Osteocyte (in vitro differentiated cells): ENCODE measurements at regions not wholly inside any gene's neighbourhood (a gene's known extent, or its start where the extent isn't known, plus 50 kb on each side); places are given as distances from the start of the nearest gene placed in this dataset.
"Not testable (repeated sequence)": the region's sequence is repeated elsewhere in the genome, so short reads cannot be mapped to it uniquely, and the experiment has no call there.

Experiments used
- DNase-seq: peaks from one replicate; pipeline ENCODE4 v3.0.0; 2021; ENCODE audit warnings: mixed read lengths; ENCODE audit not compliant: unreplicated experiment; ENCODE audit errors: extremely low spot score
- H3K27ac Mint-ChIP-seq: one replicate; pipeline ENCODE4 v1.8.0; 2021; ENCODE audit warnings: mild to moderate bottlenecking, mixed read lengths; ENCODE audit not compliant: unreplicated experiment
- H3K27me3 Mint-ChIP-seq: one replicate; pipeline ENCODE4 v1.8.0; 2021; ENCODE audit warnings: mixed read lengths; ENCODE audit not compliant: unreplicated experiment
- H3K36me3 Mint-ChIP-seq: one replicate; pipeline ENCODE4 v1.8.0; 2021; ENCODE audit warnings: mixed read lengths; ENCODE audit not compliant: unreplicated experiment
- H3K4me1 Mint-ChIP-seq: one replicate; pipeline ENCODE4 v1.8.0; 2021; ENCODE audit warnings: mixed read lengths; ENCODE audit not compliant: unreplicated experiment
- H3K4me3 Mint-ChIP-seq: one replicate; pipeline ENCODE4 v1.8.0; 2021; ENCODE audit warnings: mild to moderate bottlenecking, moderate library complexity, mixed read lengths; ENCODE audit not compliant: unreplicated experiment
- H3K9me3 Mint-ChIP-seq: one replicate; pipeline ENCODE4 v1.8.0; 2021; ENCODE audit warnings: mixed read lengths; ENCODE audit not compliant: unreplicated experiment
- CTCF ChIP-seq: fragments of 200-600 bp; sonication (generic); IDR thresholded peaks from 2 replicates; pipeline ENCODE4 v1.5.0; 2021; ENCODE audit warnings: antibody characterized with exemption, mild to moderate bottlenecking, moderate library complexity

GRCh38 chr21:5114468-5114867 lies 5406.9 kb upstream of the TPTE start:
- H3K4me3 Mint-ChIP-seq, H3K36me3 Mint-ChIP-seq, H3K9me3 Mint-ChIP-seq, H3K27me3 Mint-ChIP-seq, H3K27ac Mint-ChIP-seq, DNase-seq, H3K4me1 Mint-ChIP-seq: not testable (repeated sequence)
- TF ChIP-seq CTCF, result peak; percentile 27

DNA sequence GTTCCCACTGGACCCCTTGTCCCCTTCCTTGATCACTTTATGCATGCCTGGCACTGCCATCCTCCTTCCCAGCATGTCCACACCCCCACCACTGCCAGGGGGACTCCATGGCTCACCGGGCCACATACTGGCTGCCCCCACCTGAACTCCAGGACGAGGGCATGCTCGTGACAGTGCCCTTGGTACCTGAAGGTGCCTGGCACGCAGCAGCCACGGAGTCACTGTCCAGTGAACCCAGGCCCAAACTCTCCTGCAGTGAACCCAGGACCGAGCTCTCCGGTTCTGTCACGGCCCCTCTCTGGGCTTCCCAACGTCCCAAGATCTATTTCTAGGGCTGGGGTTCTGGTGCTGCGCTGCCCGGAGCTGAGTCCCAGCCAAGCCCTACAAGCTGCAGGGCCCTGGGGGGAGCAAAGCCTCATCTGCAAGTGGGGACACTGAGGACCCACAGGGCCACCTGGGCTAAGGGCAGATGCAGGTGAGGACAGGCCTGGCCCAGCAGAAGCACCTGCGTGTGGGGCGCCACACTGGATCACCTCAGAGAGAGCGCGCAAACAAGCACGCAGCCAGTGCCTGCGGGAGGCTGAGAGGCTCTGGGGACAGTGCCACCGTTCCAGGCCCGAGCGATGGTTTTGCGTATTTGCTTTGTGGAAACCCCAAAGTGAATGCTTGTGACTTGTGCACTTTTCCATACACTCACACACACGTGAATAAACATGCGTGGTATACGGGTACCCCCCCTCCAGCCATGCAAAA lies 5406.3 kb upstream of the TPTE start:
- H3K9me3 Mint-ChIP-seq, H3K27me3 Mint-ChIP-seq, H3K27ac Mint-ChIP-seq, DNase-seq, H3K36me3 Mint-ChIP-seq, H3K4me3 Mint-ChIP-seq, H3K4me1 Mint-ChIP-seq: not testable (repeated sequence)

- H3K27me3 Mint-ChIP-seq, H3K9me3 Mint-ChIP-seq, H3K36me3 Mint-ChIP-seq, H3K4me3 Mint-ChIP-seq, DNase-seq, H3K27ac Mint-ChIP-seq, H3K4me1 Mint-ChIP-seq: not testable (repeated sequence)
Observed at GRCh38 chr21:5115646-5116343, 5405.6 kb upstream of the TPTE start.

- not testable (repeated sequence) for H3K9me3 Mint-ChIP-seq, H3K27ac Mint-ChIP-seq, H3K4me1 Mint-ChIP-seq, H3K4me3 Mint-ChIP-seq, H3K36me3 Mint-ChIP-seq, H3K27me3 Mint-ChIP-seq, DNase-seq
Observed at GRCh38 chr21:5116344-5117123, 5404.8 kb upstream of the TPTE start.

DNA sequence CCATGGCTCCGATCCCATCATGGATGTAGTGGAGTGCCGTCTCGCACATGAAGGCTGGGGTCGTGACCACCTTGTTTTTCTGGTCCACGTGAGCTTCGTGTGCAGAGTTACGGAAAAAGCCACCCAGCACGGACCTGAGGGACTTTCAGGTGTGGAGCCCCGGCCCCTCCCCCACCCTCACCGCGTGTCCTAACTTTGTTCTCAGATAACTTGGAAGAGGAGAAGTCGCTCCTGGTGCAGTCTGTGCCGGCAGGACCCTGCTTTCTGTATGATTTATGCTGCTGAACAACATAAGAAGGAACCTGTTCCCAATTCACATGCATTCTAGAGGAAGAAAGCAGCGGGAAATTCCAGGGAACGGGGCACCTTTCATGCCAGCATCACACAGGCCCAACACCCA lies 5404.2 kb upstream of the TPTE start:
- H3K27me3 Mint-ChIP-seq, H3K36me3 Mint-ChIP-seq, H3K27ac Mint-ChIP-seq, H3K4me1 Mint-ChIP-seq, H3K4me3 Mint-ChIP-seq, H3K9me3 Mint-ChIP-seq, DNase-seq: not testable (repeated sequence)

DNA sequence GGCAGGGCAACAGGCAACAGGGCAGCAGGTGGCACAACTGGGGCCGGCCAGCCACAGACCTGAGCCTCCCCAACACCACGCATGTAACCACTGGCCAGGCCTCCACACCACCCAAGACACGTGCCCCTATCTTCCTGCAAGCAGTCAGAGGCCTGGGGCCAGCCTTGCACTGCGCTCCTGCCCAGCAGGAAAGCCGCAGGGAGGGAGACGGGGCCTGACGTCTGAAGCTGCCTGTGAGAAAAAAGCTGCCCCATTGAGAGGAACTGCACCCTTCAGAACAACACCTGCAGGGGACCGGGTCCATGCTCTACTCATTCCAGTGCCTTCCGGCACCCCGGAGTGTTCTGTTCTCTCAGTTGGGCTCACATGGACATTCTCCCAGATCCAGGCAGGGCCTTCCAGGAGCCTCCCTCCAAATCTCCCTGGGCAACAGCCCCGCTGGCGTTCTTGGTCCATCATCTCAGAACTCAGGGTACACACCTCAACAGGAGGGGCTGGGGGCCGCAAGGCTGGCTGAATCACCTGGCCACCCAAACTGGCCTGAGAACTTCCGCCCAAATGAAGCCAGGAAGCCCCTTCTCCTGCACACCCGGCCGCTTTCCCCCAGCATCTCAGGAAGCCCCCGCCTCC lies 5403.6 kb upstream of the TPTE start:
- not testable (repeated sequence) for H3K27me3 Mint-ChIP-seq, H3K27ac Mint-ChIP-seq

DNA sequence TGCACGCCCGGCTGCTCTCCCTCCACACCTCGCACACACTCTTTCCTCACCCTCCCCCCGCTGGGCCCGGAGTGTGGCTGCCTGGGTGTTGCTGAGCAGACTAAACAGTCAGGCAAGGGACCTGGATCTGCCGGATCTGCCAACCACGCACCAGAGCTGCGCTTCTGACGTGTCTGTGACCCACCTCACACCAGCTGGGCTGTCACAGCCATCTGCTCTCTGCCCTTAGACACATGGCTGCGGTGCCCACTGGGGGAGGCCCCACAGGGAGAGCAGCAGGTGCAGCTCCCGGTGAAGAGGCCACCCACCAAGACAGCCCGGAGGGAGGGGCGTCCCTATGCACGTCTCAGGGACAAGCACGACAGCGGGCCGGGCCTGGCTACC lies 5403.1 kb upstream of the TPTE start:
- H3K9me3 Mint-ChIP-seq, H3K27me3 Mint-ChIP-seq, H3K27ac Mint-ChIP-seq, DNase-seq, H3K4me1 Mint-ChIP-seq, H3K36me3 Mint-ChIP-seq, H3K4me3 Mint-ChIP-seq: not testable (repeated sequence)

More for the DNA sequence above, 5403.6 kb upstream of the TPTE start:
- not testable (repeated sequence) for H3K4me3 Mint-ChIP-seq, DNase-seq, H3K36me3 Mint-ChIP-seq, H3K4me1 Mint-ChIP-seq, H3K9me3 Mint-ChIP-seq

- not testable (repeated sequence) for H3K4me1 Mint-ChIP-seq, DNase-seq, H3K27me3 Mint-ChIP-seq, H3K36me3 Mint-ChIP-seq, H3K9me3 Mint-ChIP-seq, H3K27ac Mint-ChIP-seq, H3K4me3 Mint-ChIP-seq
Observed at GRCh38 chr21:5119179-5119578, 5402.2 kb upstream of the TPTE start.

GRCh38 chr21:5121399-5121798 lies 5400.0 kb upstream of the TPTE start:
- H3K27ac Mint-ChIP-seq, H3K9me3 Mint-ChIP-seq, DNase-seq, H3K27me3 Mint-ChIP-seq, H3K36me3 Mint-ChIP-seq, H3K4me1 Mint-ChIP-seq, H3K4me3 Mint-ChIP-seq: not testable (repeated sequence)

DNA sequence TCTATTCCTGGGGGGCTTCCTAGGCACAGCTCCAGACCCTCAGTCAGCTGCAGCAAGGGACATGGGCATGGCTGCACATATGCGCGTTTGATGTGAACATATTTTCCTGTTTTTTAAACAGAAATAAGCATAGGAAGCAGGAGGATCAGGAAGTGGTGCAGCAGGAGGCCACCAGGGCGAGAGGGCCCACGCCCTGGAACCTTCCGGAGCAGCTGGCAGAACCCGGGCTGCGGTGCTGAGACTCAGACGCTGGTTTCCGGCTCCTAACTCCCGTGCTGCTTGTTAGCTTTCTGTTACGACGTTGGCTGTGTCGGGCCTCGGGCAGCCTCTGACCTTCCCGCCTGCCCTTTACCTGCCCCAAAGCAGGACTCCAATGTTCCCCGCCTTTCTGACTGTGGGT lies 5399.5 kb upstream of the TPTE start:
- not testable (repeated sequence) for H3K4me1 Mint-ChIP-seq, H3K9me3 Mint-ChIP-seq, H3K4me3 Mint-ChIP-seq, H3K27me3 Mint-ChIP-seq, H3K36me3 Mint-ChIP-seq, DNase-seq, H3K27ac Mint-ChIP-seq
